ENCODE measurements at regions not wholly inside any gene's neighbourhood (a gene's known extent, or its start where the extent isn't known, plus 50 kb on each side); places are given as distances from the start of the nearest gene placed in this dataset.

GRCh38 chrX:98523521-98523920 lies 1639.8 kb downstream of the RPA4 start:
- no peak for TF ChIP-seq CTCF (conservative IDR thresholded peaks at IDR 0.05 in 1 of 2, IDR thresholded peaks at IDR 0.05 in 1 of 2; ENCODE audit: extremely low read depth in 1 of 2, insufficient read depth in 1 of 2, low read depth in 1 of 2, low read length in 2 of 2)
- TF ChIP-seq EZH2 (IDR thresholded peaks at IDR 0.05; ENCODE audit: borderline replicate concordance, low read length) = no peak

Data from mammary epithelial cell (primary cell).